CD4-positive, alpha-beta T cell treated with Interleukin-15 for 1 hour (primary cell): ENCODE measurements at regions not wholly inside any gene's neighbourhood (a gene's known extent, or its start where the extent isn't known, plus 50 kb on each side); places are given as distances from the start of the nearest gene placed in this dataset.

ENCODE experiments used
- DNase-seq: peaks from one replicate; pipeline ENCODE4 v3.0.0-alpha.2; 2020

GRCh38 chr6:164911151-164911550 lies 398.3 kb downstream of the C6orf118 start:
- no peak for DNase-seq

DNA sequence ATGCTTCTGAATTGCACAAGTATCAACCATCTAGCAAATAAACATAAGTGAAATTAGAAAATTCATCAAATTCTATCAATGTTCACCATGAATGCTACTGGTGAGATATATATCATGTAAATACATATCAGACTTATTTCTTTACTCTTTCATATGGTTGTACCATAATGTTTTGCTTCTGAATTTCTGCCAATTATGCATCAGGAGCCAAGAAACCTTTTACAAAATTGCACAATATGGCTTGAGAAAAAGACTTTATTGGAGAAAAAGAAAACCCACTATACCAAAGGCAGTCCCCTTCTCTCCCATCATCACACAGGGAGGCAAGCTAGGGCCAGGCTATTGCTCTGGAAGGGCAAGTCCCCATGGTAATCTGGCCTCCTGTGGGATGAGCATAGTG lies 402.6 kb downstream of the C6orf118 start:
- no peak for DNase-seq

GRCh38 chr6:164905311-164905710 lies 404.1 kb downstream of the C6orf118 start:
- no peak for DNase-seq

DNA sequence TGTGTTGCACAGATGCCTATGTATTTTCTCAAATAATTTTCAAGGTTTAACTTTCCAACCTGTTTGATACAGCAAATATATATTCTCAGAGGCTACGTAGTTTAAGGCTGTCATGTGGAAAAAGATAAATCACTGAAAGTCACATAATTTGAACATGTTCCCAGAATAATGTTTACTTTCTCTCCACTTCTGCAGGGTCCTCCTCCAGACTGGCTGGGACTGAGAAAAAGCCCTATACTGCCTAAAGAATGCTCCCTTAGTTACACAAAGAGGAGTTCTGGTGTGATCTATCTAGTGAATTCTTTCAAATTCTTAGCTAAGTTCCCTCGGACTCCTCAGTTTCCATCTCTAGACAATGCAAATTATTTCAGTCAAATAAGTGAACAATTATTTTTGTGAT lies 411.0 kb downstream of the C6orf118 start:
- DNase-seq, result no peak

GRCh38 chr6:164897523-164898235 lies 411.7 kb downstream of the C6orf118 start:
- no peak for DNase-seq

DNA sequence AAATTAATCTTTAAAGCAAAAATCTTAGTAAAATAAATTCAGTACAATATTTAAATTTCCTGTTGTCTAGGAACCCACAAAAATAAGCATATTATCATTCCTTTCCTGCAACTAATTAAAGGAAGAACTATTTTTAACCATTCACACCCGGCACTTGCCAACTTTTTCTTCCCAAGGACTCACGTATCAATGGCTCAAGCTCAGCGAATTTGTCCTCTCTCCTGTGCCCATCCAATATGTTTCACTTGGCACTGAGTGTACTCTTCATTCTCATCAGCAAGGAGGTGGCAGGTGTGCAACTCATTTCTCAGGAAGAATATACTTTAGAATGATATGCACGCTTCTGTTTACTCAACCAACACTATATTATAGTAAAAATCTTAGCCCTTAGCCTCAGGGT lies 419.4 kb downstream of the C6orf118 start:
- DNase-seq, result no peak

DNA sequence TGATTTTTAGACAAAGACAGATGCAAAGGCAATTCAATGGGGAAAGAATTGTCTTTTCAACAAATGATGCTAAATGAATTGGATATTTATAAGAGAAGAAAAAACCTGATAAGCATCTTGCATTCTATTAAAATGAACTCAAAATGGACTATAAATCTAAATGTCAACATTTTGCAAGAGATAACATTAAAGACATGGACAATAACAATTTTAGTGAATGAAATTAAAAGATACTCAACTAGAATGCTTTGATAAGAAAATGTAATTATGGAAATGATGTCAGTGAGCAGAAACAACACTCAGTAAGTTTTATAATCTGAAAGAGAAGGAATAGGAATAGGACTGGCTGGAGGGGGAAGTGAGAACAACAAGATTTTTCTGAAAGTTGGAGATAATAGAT lies 421.7 kb downstream of the C6orf118 start:
- DNase-seq, result no peak

GRCh38 chr6:164882236-164882635 lies 427.2 kb downstream of the C6orf118 start:
- DNase-seq, result no peak

GRCh38 chr6:164871783-164872182 lies 437.6 kb downstream of the C6orf118 start:
- DNase-seq, result no peak

DNA sequence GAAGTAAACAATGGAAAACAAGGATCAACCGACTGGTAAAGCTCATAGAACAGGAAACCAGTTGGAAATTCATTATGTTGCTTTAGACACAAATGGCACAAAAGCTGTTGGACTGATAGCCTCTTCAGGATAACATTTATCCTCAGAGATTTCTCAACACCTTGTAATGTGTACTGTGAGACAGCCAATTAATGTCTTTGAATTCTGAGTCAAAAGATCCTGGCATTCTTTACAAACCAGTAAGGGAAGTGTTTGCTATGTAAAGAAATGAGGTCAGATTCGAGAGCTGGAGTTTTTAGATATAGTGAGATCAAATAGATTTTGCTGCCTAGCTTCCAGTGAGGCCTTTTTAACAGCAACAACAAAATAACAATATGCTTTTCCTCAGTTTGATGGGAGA lies 439.2 kb downstream of the C6orf118 start:
- no peak for DNase-seq

GRCh38 chr6:164861967-164862366 lies 447.4 kb downstream of the C6orf118 start:
- DNase-seq, result no peak

GRCh38 chr6:164859816-164860215 lies 449.6 kb downstream of the C6orf118 start:
- no peak for DNase-seq

- no peak for DNase-seq
Observed at GRCh38 chr6:164856138-164856537, 453.3 kb downstream of the C6orf118 start.

DNA sequence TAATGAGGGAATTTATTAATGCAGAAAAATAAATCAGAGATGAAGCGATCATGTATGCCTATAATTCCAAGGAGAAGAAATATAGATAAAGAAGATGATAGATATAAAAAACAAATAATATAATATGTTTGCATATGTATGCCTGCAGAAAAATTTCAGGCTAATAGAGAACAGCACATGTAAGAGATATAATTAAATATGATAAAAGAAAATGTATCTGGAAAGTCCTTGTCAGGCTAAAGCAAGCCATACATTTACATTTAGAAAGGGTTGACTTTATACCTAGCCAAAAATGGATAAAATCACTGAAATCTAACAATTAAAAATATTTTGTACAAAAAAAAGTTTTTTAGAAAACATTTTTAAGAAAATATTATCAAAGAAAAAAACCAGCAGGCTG lies 454.1 kb downstream of the C6orf118 start:
- DNase-seq, result no peak

DNA sequence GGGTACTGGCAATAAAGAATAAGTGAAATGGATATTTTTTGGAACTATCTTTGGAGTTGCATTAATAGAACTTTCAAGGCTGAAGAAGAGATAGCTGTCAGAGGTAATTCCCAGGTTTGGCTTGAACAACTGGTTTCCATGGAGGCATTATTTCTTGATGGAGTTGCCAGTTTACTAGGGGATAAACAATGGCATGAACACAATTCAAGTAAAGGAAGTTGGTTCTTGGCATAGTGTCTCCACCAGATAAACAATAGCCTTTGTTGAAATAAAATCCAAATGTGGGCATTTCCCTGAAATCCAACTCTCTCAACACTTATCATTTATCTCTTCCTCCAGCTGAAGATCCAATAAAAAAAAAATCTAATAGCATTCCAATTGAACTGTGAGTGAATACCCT lies 454.9 kb downstream of the C6orf118 start:
- no peak for DNase-seq

DNA sequence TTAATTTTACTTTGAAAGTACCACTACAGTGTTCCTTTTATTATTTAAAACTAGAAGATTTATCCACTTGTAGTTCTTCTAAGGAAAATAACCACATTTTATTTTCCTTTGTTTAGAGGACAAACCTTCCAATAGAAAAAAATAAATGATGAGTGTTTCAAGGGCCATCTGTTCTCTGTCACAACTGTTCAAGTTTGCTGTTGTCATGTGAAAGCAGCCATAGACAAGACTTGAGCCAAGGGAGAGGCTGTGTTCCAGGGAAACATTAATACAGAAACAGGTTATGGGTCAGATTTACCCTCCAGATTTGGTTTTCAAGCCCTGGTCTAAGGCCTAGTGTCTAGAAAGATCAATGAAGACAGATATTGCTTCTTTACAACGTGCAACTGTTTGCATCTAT lies 463.6 kb downstream of the C6orf118 start:
- no peak for DNase-seq

DNA sequence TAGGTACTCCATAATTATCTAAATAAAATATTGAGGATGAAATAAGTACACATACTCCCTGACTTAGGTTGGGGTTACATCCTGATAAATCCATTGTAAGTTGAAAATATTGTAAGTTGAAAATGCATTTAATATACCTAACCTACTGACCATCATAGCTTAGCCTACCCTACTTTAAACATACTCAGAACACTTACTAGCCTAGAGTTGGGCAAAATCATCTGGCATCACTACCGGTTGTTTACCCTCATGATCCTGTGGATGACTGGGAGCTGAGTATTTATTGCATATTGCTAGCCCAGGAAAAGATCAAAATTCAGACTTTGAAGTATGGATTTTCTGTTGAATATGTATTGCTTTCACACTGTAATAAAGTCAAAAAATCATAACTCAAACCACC lies 467.3 kb downstream of the C6orf118 start:
- no peak for DNase-seq

DNA sequence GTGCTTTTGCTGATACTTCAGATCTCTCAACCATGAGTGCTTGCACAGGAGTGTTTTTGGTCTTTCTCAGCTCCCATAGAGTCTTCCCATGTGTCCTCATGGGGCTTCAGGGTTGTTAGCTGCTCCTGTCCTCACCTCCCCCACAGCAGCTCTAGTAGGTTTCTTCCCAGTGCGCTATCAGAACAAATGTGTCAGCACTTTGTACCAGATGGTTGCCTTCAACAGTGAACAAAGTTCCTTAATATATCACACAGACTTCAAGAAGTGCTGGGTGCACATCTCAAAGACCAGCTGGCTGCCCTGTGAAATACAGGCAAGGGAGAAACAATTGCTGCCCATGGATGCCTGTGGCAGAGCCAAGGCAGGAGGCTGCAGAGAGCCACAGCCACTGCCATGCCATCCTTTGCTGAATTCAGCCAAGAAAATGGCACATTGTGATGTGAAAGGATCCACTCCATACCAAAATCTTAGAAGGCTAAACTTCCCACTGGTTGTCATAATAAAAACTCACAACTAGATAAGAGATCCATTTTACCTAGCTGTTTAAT lies 471.3 kb downstream of the C6orf118 start:
- no peak for DNase-seq

DNA sequence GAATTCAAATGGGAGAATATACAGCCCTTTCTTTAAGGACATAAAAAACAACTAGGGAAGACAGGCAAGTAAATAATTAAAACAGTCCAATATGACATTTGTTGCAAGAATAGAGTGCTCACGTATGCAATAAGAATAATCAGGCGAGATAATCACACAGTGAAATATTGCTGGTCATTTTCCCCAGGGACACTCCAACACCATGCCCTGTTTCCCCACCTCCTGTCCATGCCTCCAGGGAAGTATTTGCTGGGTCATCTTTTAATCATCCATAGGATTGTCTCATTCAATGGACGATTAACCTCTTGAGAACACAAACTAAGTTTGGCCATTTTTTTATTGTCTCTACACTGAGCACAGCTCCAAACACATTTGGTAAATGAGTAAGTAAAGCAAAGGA lies 472.9 kb downstream of the C6orf118 start:
- DNase-seq, result no peak

GRCh38 chr6:164832410-164832809 lies 477.0 kb downstream of the C6orf118 start:
- DNase-seq, result no peak

DNA sequence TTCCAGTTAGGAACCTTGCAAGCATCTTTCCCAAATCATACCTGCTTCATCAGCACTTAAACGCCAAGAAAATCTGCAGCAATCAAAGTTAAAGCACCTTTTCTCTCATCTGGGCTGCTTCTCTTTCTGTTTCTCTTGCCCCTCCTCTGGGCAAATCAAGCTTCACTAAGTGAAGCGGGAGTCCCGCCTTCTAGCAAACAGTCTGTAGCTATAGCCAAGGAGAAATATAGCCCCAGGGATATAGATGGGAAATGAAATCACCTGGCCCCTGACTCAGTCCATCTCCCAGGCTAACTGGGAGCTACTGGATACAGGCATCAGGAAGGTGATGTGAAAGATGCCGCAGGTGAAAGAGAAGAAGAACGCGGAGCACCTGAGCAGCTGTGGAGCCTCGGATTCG lies 481.9 kb downstream of the C6orf118 start:
- DNase-seq, result no peak

GRCh38 chr6:164826831-164827468 lies 482.5 kb downstream of the C6orf118 start:
- no peak for DNase-seq

- no peak for DNase-seq
Observed at GRCh38 chr6:164825386-164825785, 484.0 kb downstream of the C6orf118 start.

GRCh38 chr6:164817662-164818061 lies 491.7 kb downstream of the C6orf118 start:
- no peak for DNase-seq

DNA sequence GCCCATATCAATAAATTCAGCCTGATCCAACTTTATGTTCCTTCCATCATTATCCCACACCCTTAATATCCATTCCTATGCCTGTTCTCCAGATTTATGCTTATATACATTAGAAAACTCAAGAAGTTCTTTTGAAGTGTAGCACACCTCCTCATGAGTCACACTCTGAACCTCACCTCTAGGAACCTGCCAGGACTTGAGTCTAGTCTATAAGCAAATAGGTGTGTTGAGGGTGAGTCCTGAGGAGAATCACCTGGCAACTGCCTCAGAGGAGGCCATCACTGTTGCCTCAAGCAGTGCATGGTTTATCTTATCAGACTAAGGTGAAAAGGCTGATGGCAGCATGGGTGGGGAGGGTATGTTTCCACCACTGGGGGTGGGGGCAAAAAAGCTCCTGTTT lies 496.7 kb downstream of the C6orf118 start:
- no peak for DNase-seq
